SU-DHL-6 (cell line): ENCODE measurements at regions not wholly inside any gene's neighbourhood (a gene's known extent, or its start where the extent isn't known, plus 50 kb on each side); places are given as distances from the start of the nearest gene placed in this dataset.

ENCODE experiments used
- CTCF ChIP-seq: fragments of 200-600 bp; sonication (generic); IDR thresholded peaks from one replicate; pipeline ENCODE4 v1.5.1; 2017; ENCODE audit warnings: antibody characterized with exemption, mild to moderate bottlenecking, low read length, moderate library complexity; ENCODE audit not compliant: insufficient read depth, poor library complexity, severe bottlenecking
- EZH2phosphoT487 ChIP-seq: fragments of 200-600 bp; sonication (generic), shearing (Covaris generic); conservative IDR thresholded peaks from 2 replicates; pipeline ENCODE4 v1.6.1; 2018; ENCODE audit warnings: mild to moderate bottlenecking, antibody characterized with exemption, low read length, moderate library complexity, mixed read lengths

- TF ChIP-seq CTCF: no peak
- TF ChIP-seq EZH2phosphoT487: no peak
Measured at GRCh38 chr4:188824553-188824952, 685.3 kb downstream of the TRIML1 start.
